NCI-H1694 treated with DMSO at 0.1 percent for 48 hours (cell line): ENCODE measurements at regions not wholly inside any gene's neighbourhood (a gene's known extent, or its start where the extent isn't known, plus 50 kb on each side); places are given as distances from the start of the nearest gene placed in this dataset.
"Not testable (repeated sequence)": the region's sequence is repeated elsewhere in the genome, so short reads cannot be mapped to it uniquely, and the experiment has no call there.

Source experiments
- DNase-seq: peaks from one replicate; lab custom pipeline; 2025; lab: John Stamatoyannopoulos, UW

DNA sequence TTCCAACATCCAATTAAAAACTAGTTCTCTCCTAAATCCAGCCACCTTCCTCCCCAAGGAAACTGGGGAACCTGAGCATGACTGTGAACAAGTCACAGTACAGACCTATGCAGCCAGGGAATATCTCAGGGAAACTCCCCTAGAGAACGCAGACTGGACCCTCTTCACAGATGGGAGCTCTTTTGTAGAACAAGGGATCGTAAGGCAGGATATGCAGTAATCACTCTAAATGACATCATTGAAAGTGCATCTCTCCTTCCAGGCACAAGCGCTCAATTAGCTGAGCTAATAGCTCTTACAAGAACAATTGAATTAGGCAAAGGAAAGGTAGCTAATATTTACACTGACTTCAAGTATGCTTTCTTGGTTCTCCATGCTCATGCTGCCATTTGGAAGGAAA lies 1331.7 kb downstream of the UQCRFS1 start:
- no peak for DNase-seq

DNA sequence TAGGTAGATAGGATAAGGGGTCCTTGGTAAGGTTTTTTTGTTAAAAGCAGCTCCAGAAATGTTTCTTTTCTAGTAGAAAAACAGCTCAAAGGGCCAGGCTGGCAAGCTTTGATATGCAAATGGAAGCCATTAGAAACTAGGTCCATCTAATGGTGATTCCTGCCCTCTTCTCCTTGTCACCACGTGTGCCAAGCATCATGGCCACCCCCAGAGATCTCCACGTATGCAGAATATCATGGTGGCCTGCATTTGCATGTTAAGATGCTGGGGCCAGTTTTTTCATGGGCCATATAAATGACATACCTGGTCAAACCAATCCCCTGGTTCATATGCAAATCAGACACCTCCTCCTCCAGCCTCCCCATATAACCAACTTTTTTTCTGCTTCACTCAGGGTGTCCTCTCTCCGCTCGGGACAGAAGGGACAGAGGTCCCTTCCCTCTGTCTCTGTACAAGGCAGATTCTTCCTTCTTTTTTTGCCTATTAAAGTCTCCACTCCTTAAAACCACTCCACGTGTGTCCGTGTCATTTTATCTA lies 1335.9 kb downstream of the UQCRFS1 start:
- DNase-seq = no peak

GRCh38 chr19:27876489-27876888 lies 1336.5 kb downstream of the UQCRFS1 start:
- no peak for DNase-seq

DNA sequence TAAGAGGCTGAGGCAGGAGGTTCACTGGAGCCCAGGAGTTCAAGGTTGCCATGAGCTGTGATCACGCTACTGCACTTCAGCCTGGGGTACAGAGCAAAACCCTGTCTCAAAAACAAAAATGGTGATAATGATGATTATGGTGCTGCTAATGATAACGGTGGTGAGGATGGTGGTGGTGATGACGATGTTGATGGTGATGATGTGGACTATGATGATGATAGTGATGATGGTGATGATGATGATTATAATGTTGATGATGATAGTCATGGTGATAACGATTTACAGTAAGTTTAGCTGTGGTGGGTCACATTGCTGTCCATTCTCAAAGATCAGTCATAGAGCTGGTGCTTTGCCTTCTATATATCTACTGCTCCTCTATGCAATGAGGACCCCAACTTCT lies 1340.6 kb downstream of the UQCRFS1 start:
- no peak for DNase-seq

DNA sequence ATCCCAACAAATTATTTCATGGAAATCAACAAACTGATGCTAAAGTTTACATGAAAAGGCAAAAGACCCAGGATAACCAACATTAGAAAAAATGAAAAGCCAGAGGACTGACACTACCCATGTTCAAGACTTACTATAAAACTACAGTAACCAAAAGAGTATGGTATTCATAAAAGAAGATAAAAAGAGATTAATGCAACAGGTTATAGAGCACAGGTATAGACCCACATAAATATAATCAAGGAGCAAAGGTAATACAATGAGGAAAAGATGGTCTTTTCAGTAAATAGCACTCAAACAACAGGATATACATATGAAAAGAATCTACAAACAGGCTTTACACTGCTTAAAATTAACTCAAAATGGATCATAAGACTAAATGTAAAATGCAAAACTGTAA lies 1342.7 kb downstream of the UQCRFS1 start:
- DNase-seq = no peak

- no peak for DNase-seq
Measured at GRCh38 chr19:27868007-27868406, 1344.9 kb downstream of the UQCRFS1 start.

DNA sequence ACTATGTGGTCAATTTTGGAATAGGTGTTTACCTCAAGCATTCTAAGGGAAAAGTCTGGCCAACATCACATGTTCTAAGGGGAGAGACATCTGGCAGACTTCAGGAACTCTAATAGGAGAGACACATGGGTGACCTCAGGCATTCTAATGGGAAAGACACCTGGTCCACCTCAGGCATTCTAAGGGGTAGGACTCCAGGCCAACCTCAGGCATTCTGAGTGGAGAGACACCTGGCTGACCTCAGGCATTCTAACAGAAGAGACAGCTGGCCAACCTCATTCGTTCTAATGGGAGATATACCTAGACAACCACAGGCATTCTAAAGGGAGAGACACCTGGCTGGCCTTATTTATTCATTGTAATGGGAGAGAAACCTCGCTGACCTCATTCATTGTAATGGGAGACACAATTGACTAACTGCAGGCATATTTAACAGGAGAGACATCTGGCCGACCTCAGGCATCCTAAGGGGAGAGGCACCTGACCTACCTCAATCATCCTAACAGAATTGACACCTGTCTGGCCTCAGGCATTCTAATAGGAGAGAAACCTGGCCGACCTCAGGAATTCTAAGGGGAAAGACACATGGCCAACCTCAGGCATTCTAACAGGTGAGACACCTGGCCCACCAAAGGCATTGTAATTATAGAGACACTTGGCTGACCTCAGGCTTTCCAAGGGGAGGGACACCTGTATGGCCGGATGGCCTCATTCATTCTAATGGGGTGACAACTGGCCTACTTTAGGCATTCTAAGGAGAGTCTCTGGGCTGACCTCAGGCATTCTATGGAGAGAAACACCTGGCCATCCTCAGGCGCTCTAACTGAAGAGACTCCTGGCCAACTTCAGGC lies 1346.8 kb downstream of the UQCRFS1 start:
- no peak for DNase-seq

GRCh38 chr19:27861411-27861975 lies 1351.5 kb downstream of the UQCRFS1 start:
- DNase-seq = no peak

DNA sequence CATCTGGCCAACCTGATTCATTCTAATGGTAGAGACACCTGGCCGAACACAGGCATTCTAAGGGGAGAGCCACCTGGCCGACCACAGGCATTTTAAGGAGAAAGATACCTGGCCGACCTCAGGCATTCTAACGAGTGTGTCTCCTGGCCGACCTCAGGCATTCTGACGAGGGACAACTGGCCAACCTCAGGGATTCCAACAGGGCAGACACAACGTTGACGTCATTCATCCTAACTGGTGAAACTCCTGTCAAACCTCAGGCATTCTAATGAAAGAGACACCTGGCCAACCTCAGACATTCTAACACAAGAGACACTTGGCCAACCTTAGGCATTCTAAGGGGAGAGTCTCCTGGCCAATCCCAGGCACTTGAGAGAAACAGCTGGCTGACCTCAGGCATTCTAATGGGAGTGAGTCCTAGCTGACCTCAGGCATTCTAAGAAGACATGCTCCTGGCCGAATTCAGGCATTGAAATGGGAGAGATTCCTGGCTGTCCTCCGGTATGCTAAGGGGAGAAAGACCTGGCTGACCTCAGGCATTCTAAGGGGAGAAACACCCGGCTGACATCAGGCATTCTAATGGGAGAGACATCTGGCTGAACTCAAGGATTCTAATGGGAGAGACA lies 1352.5 kb downstream of the UQCRFS1 start:
- DNase-seq = no peak

- no peak for DNase-seq
Measured at GRCh38 chr19:27859689-27860088, 1353.3 kb downstream of the UQCRFS1 start.

- no peak for DNase-seq
Measured at GRCh38 chr19:27858981-27859581, 1353.9 kb downstream of the UQCRFS1 start.

GRCh38 chr19:27852931-27853330 lies 1360.0 kb downstream of the UQCRFS1 start:
- DNase-seq = not testable (repeated sequence)

- no peak for DNase-seq
Measured at GRCh38 chr19:27851543-27852060, 1361.3 kb downstream of the UQCRFS1 start.

DNA sequence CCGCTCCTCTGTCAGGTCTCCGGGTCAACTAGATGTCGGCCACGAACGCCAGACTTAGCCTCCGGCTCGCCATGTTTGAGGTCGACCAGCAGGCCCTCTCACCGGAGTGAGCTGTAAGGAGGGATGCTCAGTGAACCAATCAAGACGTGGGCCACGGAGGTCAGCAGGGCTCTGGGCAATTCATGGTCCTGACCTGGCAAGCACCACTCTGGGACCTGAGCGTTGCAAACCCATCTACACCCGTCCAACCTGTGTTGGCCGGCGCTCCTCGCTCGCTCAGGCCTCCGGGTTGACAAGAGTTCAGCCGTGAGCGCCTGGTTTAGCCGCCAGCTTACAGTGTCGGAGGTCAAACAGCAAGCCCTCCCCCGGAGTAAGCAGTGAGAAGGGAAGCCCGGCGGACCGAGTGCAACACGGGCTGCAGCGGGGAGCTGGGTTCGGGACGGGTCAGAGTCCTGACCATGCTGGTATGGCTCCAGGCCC lies 1361.9 kb downstream of the UQCRFS1 start:
- DNase-seq = no peak

DNA sequence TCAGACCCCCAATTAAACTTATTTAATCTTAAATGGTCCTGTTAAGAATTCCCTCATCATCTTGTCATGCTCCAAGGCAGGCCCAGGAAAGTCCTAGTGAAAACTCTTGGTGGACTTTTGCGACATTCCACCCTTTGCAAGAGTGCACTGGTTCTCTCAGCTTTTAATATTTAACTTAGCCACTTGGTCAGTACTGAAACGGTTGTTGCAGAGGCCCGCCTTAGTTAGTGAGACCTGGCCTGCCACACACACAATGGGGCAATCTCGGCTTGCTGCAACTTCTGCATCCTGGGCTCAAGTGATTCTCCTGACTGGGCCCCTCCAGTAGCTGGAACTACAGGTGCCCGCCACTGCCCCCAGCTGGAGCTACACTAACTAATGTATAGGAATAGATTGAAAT lies 1366.0 kb downstream of the UQCRFS1 start:
- DNase-seq = no peak

- no peak for DNase-seq
Measured at GRCh38 chr19:27844261-27844660, 1368.7 kb downstream of the UQCRFS1 start.

DNA sequence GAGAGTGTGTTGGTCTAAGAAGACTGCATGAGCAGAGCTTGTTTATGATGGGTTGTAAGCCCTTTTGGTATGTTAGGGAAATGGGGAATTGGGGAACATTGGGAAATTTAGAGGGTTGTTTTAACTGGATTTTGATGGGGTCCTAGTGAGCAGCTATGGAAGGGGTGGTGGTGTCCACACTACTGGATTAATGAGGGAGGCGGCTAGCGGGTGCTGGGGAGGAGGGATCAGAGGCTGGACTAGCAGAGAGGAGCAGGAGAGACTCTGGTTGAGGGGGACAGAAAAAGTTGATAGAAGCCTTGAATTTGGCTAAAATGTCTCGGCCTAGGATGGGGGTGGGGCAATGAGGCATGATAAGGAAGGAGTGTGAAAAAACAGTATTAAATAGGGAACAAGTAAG lies 1369.1 kb downstream of the UQCRFS1 start:
- no peak for DNase-seq

DNA sequence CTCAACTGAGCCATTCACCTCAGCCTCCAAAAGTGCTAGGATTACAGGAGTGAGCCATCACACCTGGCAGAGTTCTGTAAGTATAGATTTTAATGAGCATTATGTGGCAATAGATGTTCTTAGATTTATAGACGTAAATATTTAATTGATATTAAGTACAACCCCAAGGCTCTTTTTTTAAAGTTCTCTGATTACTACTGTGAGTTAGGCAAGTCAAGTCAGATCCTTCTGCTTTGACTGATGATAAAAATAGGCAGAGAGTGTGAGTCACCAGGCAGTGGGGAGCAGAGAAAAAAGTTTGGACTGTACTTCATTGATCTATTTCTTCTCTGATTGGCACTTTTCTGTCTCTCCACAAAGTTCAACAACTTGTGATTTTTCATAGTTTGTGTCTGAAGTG lies 1379.9 kb downstream of the UQCRFS1 start:
- no peak for DNase-seq

GRCh38 chr19:27828829-27829228 lies 1384.1 kb downstream of the UQCRFS1 start:
- DNase-seq = no peak

- no peak for DNase-seq
Measured at GRCh38 chr19:27824108-27824507, 1388.8 kb downstream of the UQCRFS1 start.

DNA sequence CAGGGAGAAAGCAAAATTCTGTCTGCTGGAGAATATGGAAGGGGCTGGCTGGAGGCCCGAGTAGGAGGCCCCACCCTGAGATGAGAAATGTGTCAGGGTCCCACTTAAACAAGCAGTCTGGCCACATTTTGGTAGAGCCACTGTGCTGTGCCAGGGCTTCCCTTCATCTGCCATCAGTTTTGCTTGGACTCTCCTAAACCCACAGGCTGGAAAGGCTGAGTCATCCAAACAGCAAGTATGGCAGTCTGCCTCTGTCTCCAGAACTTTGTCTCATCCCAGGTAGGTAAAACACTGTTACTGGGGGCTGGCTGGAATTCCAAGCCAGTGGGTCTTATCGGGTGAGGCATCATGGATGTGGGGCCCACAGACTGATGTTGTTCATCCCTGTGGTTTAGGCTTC lies 1390.6 kb downstream of the UQCRFS1 start:
- DNase-seq = no peak

DNA sequence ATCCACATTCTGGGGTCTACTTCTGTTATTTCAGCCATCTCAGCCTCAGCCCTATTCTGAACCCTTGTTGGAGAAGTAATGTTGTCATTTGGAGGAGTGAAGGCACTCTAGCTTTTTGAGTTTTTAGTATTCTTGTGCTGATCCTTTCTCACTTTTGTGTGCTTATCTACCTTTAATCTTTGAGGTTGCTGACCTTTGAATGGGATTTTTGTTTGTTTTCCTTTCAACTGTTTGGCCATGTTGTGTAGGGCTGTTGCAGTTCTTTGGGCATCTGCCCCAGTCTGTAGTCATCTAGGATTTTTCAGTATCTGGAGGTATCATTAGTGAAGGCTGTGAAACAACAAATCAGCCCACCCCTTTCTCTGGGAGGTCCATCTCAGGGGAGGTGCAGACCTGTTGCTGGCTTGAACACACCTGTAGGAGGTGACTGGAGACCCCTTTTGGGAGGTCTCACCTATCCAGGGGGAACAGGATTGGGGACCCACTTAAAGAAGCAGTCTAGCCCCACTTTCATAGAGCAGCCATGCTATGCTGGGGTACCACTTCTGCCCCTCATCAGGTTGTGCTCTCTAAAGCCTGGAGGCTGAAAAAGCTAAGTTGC lies 1391.4 kb downstream of the UQCRFS1 start:
- no peak for DNase-seq
